Hepatocyte (in vitro differentiated cells): ENCODE measurements at regions not wholly inside any gene's neighbourhood (a gene's known extent, or its start where the extent isn't known, plus 50 kb on each side); places are given as distances from the start of the nearest gene placed in this dataset.

Experiments used
- DNase-seq: peaks from one replicate; pipeline ENCODE4 v3.0.0-alpha.2; 2016; ENCODE audit warnings: low spot score
- H2AFZ ChIP-seq: fragments of 200-600 bp; sonication (generic); 2 replicates; pipeline ENCODE4 v1.6.0; 2016; ENCODE audit warnings: antibody characterized with exemption, mild to moderate bottlenecking
- H3K27ac ChIP-seq: fragments of 200-600 bp; sonication (generic); 2 replicates; pipeline ENCODE4 v1.5.1; 2016; ENCODE audit warnings: mild to moderate bottlenecking
- H3K27me3 ChIP-seq: fragments of 200-600 bp; sonication (generic); 2 replicates; pipeline ENCODE4 v1.6.1; 2016
- H3K36me3 ChIP-seq: fragments of 200-600 bp; sonication (generic); replicated peaks from 2 replicates; pipeline ENCODE4 v1.5.1; 2016; ENCODE audit warnings: low read depth; ENCODE audit not compliant: insufficient read depth
- H3K4me1 ChIP-seq: fragments of 200-600 bp; sonication (generic); 2 replicates; pipeline ENCODE4 v1.5.1; 2016; ENCODE audit warnings: mild to moderate bottlenecking, moderate library complexity; ENCODE audit not compliant: insufficient read depth
- H3K4me2 ChIP-seq: fragments of 200-600 bp; sonication (generic); 2 replicates; pipeline ENCODE4 v1.6.0; 2016
- H3K4me3 ChIP-seq: fragments of 200-600 bp; sonication (generic); 2 replicates; pipeline ENCODE4 v1.5.1; 2016; ENCODE audit warnings: mild to moderate bottlenecking
- H3K79me2 ChIP-seq: fragments of 200-600 bp; sonication (generic); 2 replicates; pipeline ENCODE4 v1.6.0; 2017; ENCODE audit warnings: mild to moderate bottlenecking
- H3K9me2 ChIP-seq: fragments of 200-600 bp; sonication (generic); replicated peaks from 2 replicates; pipeline ENCODE4 v1.6.0; 2017; ENCODE audit warnings: mild to moderate bottlenecking; ENCODE audit not compliant: insufficient read depth
- H3K9me3 ChIP-seq: fragments of 200-600 bp; sonication (generic); 2 replicates; pipeline ENCODE4 v1.5.1; 2016; ENCODE audit warnings: low read depth, mild to moderate bottlenecking
- H4K20me1 ChIP-seq: fragments of 200-600 bp; sonication (generic); 2 replicates; pipeline ENCODE4 v1.6.0; 2016; ENCODE audit warnings: mild to moderate bottlenecking; ENCODE audit not compliant: insufficient read depth, poor library complexity, severe bottlenecking
- CTCF ChIP-seq: fragments of 200-600 bp; sonication (generic); IDR thresholded peaks from 2 replicates; pipeline ENCODE4 v1.5.1; 2016; ENCODE audit warnings: antibody characterized with exemption, mild to moderate bottlenecking; ENCODE audit not compliant: poor library complexity
- EZH2 ChIP-seq: fragments of 200-600 bp; sonication (generic); IDR thresholded peaks from 2 replicates; pipeline ENCODE4 v1.6.1; 2016; ENCODE audit warnings: antibody characterized with exemption, mild to moderate bottlenecking, borderline replicate concordance
- EZH2phosphoT487 ChIP-seq: fragments of 200-600 bp; sonication (generic); IDR thresholded peaks from one replicate; pipeline ENCODE4 v1.6.1; 2018; ENCODE audit warnings: antibody characterized with exemption, mild to moderate bottlenecking, low read depth, moderate library complexity; ENCODE audit not compliant: unreplicated experiment, severe bottlenecking
- WGBS: methylation state at CpG from one replicate; pipeline ENCODE4 v1.1.6; 2016; ENCODE audit warnings: low lambda C conversion rate; ENCODE audit errors: missing lambda C conversion rate; 5-methylcytosine and 5-hydroxymethylcytosine counted together

GRCh38 chr3:55296791-55297190 lies 190.3 kb downstream of the WNT5A start:
- Histone ChIP-seq H3K36me3 (no peaks in the 10 kb centered on the region), H3K9me2 (no peaks in the 10 kb centered on the region), H3K4me2 (no peak overlapping the region), H3K27me3 (no peaks in the 10 kb centered on the region), H3K9me3 (no peaks in the 10 kb centered on the region), H3K79me2 (no peaks in the 10 kb centered on the region), H4K20me1 (no peaks in the 10 kb centered on the region), H3K27ac (no peak overlapping the region), H3K4me3 (no peak overlapping the region), H3K4me1 (peaks cover 7% of the 10 kb centered on the region), H2AFZ (no peak overlapping the region)
- no peak for TF ChIP-seq EZH2phosphoT487
- no peak for TF ChIP-seq EZH2
- no peak for TF ChIP-seq CTCF
- no peak for DNase-seq
- 80% methylated on average over 1 of the region's 1 CpG for WGBS

GRCh38 chr3:55296030-55296429 lies 191.1 kb downstream of the WNT5A start:
- Histone ChIP-seq H3K4me2 (no peak overlapping the region), H3K36me3 (no peaks in the 10 kb centered on the region), H3K9me2 (no peaks in the 10 kb centered on the region), H3K27ac (no peak overlapping the region), H3K79me2 (no peaks in the 10 kb centered on the region), H2AFZ (no peak overlapping the region), H3K9me3 (no peaks in the 10 kb centered on the region), H4K20me1 (no peaks in the 10 kb centered on the region), H3K4me3 (no peak overlapping the region), H3K4me1 (peaks cover 7% of the 10 kb centered on the region), H3K27me3 (no peaks in the 10 kb centered on the region)
- 93% methylated on average over 2 of the region's 2 CpGs for WGBS
- DNase-seq = no peak
- TF ChIP-seq CTCF (no peak), EZH2 (no peak), EZH2phosphoT487 (no peak)

GRCh38 chr3:55294557-55294956 lies 192.5 kb downstream of the WNT5A start:
- Histone ChIP-seq H3K27ac (no peak overlapping the region), H3K4me2 (no peak overlapping the region), H2AFZ (no peak overlapping the region), H3K9me2 (no peaks in the 10 kb centered on the region), H3K36me3 (no peaks in the 10 kb centered on the region), H3K27me3 (no peaks in the 10 kb centered on the region), H4K20me1 (no peaks in the 10 kb centered on the region), H3K4me1 (peaks cover 7% of the 10 kb centered on the region), H3K4me3 (no peak overlapping the region), H3K9me3 (no peaks in the 10 kb centered on the region), H3K79me2 (no peaks in the 10 kb centered on the region)
- no peak for TF ChIP-seq EZH2
- TF ChIP-seq CTCF = no peak
- no peak for TF ChIP-seq EZH2phosphoT487
- DNase-seq = no peak
- WGBS = 95% methylated on average over 2 of the region's 2 CpGs

GRCh38 chr3:55292360-55292759 lies 194.7 kb downstream of the WNT5A start:
- DNase-seq = no peak
- Histone ChIP-seq H4K20me1 (no peaks in the 10 kb centered on the region), H3K36me3 (no peaks in the 10 kb centered on the region), H2AFZ (no peak overlapping the region), H3K4me1 (no peaks in the 10 kb centered on the region), H3K27ac (no peak overlapping the region), H3K9me3 (no peaks in the 10 kb centered on the region), H3K9me2 (no peaks in the 10 kb centered on the region), H3K27me3 (no peaks in the 10 kb centered on the region), H3K4me2 (no peak overlapping the region), H3K79me2 (no peaks in the 10 kb centered on the region), H3K4me3 (no peak overlapping the region)
- WGBS = 32% methylated on average over 9 of the region's 9 CpGs
- TF ChIP-seq CTCF (no peak), EZH2phosphoT487 (no peak), EZH2 (no peak)
